ENCODE measurements at regions not wholly inside any gene's neighbourhood (a gene's known extent, or its start where the extent isn't known, plus 50 kb on each side); places are given as distances from the start of the nearest gene placed in this dataset.

DNA sequence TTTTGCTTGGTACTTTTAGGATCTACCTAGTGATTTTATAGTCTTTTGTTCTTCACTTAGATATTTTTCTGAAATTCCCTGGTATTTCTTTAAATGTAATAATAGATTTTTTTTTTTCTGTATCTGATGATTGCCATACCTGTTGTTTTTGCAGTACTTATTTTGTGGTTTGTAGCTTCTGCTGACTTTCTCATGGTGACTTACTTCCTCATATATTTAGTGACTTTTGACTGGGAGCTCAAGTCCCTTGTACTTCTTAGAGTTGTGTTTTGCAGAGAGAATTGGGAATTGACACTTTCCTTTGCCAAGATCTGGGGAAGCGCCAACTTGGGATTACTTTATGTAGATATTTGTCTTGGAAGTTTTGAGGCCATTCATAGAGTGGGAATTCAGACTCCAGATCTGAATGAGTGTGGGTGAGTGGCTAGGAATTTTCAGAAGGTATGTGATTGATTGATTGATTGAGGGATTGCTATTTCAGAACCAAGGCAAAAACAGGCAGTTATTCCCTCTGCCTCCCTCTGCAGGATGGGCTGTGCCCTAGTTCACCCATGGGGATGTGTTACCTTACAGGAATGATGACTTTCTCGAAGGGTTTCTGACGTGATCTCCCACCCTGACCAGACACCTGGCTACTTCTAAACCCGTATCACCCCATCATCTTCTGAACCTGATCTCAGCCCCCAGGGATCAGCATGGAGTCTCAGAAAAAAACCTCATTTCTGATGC, 219.5 kb downstream of the URB2 start:
- TF ChIP-seq EZH2 (IDR thresholded peaks at IDR 0.05; ENCODE audit: borderline replicate concordance, insufficient read depth, low read depth, low read length, poor library complexity, severe bottlenecking) = no peak
- TF ChIP-seq, protein P1, sequence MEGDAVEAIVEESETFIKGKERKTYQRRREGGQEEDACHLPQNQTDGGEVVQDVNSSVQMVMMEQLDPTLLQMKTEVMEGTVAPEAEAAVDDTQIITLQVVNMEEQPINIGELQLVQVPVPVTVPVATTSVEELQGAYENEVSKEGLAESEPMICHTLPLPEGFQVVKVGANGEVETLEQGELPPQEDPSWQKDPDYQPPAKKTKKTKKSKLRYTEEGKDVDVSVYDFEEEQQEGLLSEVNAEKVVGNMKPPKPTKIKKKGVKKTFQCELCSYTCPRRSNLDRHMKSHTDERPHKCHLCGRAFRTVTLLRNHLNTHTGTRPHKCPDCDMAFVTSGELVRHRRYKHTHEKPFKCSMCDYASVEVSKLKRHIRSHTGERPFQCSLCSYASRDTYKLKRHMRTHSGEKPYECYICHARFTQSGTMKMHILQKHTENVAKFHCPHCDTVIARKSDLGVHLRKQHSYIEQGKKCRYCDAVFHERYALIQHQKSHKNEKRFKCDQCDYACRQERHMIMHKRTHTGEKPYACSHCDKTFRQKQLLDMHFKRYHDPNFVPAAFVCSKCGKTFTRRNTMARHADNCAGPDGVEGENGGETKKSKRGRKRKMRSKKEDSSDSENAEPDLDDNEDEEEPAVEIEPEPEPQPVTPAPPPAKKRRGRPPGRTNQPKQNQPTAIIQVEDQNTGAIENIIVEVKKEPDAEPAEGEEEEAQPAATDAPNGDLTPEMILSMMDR (IDR thresholded peaks at IDR 0.05) = no peak
- no peak overlapping the region for H3K27ac ChIP-seq (ENCODE audit: low read length in 2 of 2)
- H2AFZ ChIP-seq (ENCODE audit: insufficient read depth, low read depth, low read length, poor library complexity, severe bottlenecking) = no peak overlapping the region
- no peaks in the 10 kb centered on the region for H3K9me3 ChIP-seq (ENCODE audit: control extremely low read depth in 1 of 3, control insufficient read depth in 2 of 3, insufficient read depth in 1 of 3, low read length in 2 of 3)
- H3K9ac ChIP-seq (ENCODE audit: low read length) = no peak overlapping the region
- CTCF ChIA-PET = interaction anchor here (1.2 to 2.2 kb wide), 2 partner anchors 9 to 14 kb away, joined by 3 to 5 read pairs; no protein-coding TSS in a partner anchor
- H3K79me2 ChIP-seq (ENCODE audit: control insufficient read depth, insufficient read depth, low read length) = no peaks in the 10 kb centered on the region
- H3K4me3 Mint-ChIP-seq = no peak overlapping the region
- H3K4me2 ChIP-seq (replicated peaks; ENCODE audit: low read depth, low read length, poor library complexity, severe bottlenecking) = peak overlapping the region; percentile 26
- 93% methylated on average over 4 of the region's 4 CpGs for WGBS (ENCODE audit: insufficient coverage)
- no peaks in the 10 kb centered on the region for H3K27me3 Mint-ChIP-seq
- peaks cover 37% of the 10 kb centered on the region for H3K4me1 Mint-ChIP-seq
- H3K4me1 ChIP-seq (ENCODE audit: control insufficient read depth in 2 of 2, insufficient read depth in 2 of 2, low read length in 2 of 2) = peaks cover 26 to 36% of the 10 kb centered on the region in 2 donors
- POLR2A ChIA-PET = interaction anchor here (0.7 kb wide), 1 partner anchor 50 kb away, joined by 3 read pairs; no protein-coding TSS in a partner anchor
- no peak for DNase-seq
- no peak for ATAC-seq (ENCODE audit: low read depth)
- no peaks in the 10 kb centered on the region for H3K36me3 ChIP-seq (replicated peaks in 1 of 2; ENCODE audit: control extremely low read depth in 1 of 2, control insufficient read depth in 1 of 2, extremely low read depth in 1 of 2, insufficient read depth in 2 of 2, low read length in 1 of 2)
- no peak overlapping the region for H3K4me3 ChIP-seq (ENCODE audit: control extremely low read depth in 1 of 5, extremely low read depth in 1 of 5, insufficient read depth in 1 of 5, low read depth in 2 of 5, low read length in 4 of 5)
- H3K9me3 Mint-ChIP-seq (ENCODE audit: insufficient read depth) = no peaks in the 10 kb centered on the region
- H3K27ac Mint-ChIP-seq = no peak overlapping the region
- intact Hi-C loops (cut with micrococcal nuclease) = no loop called here
- H3K27me3 ChIP-seq (replicated peaks in 1 of 4; ENCODE audit: control extremely low read depth in 1 of 4, control insufficient read depth in 3 of 4, insufficient read depth in 4 of 4, low read length in 3 of 4) = no peaks in the 10 kb centered on the region
- H4K20me1 ChIP-seq (ENCODE audit: control insufficient read depth, insufficient read depth, low read length, poor library complexity, severe bottlenecking) = no peaks in the 10 kb centered on the region

GRCh38 chr1:229846351-229846750, 220.3 kb downstream of the URB2 start:
- no peaks in the 10 kb centered on the region for H4K20me1 ChIP-seq (ENCODE audit: control insufficient read depth, insufficient read depth, low read length, poor library complexity, severe bottlenecking)
- H3K27me3 ChIP-seq (replicated peaks in 1 of 4; ENCODE audit: control extremely low read depth in 1 of 4, control insufficient read depth in 3 of 4, insufficient read depth in 4 of 4, low read length in 3 of 4) = no peaks in the 10 kb centered on the region
- peaks cover 33% of the 10 kb centered on the region for H3K4me1 Mint-ChIP-seq
- no peaks in the 10 kb centered on the region for H3K79me2 ChIP-seq (ENCODE audit: control insufficient read depth, insufficient read depth, low read length)
- intact Hi-C loops (cut with micrococcal nuclease) = no loop called here
- no peak overlapping the region for H3K4me3 ChIP-seq (ENCODE audit: control extremely low read depth in 1 of 5, extremely low read depth in 1 of 5, insufficient read depth in 1 of 5, low read depth in 2 of 5, low read length in 4 of 5)
- no peaks in the 10 kb centered on the region for H3K9me3 ChIP-seq (ENCODE audit: control extremely low read depth in 1 of 3, control insufficient read depth in 2 of 3, insufficient read depth in 1 of 3, low read length in 2 of 3)
- no peak for DNase-seq
- H3K4me2 ChIP-seq (replicated peaks; ENCODE audit: low read depth, low read length, poor library complexity, severe bottlenecking) = no peak overlapping the region
- ChIA-PET CTCF (interaction anchor here (1.2 to 2.2 kb wide), 2 partner anchors 10 to 13 kb away, joined by 3 to 5 read pairs; no protein-coding TSS in a partner anchor), POLR2A (no interaction called here)
- TF ChIP-seq, protein P1 (IDR thresholded peaks at IDR 0.05) = no peak
- no peak for TF ChIP-seq EZH2 (IDR thresholded peaks at IDR 0.05; ENCODE audit: borderline replicate concordance, insufficient read depth, low read depth, low read length, poor library complexity, severe bottlenecking)
- no peak overlapping the region for H3K27ac Mint-ChIP-seq
- H2AFZ ChIP-seq (ENCODE audit: insufficient read depth, low read depth, low read length, poor library complexity, severe bottlenecking) = no peak overlapping the region
- no peak for ATAC-seq (ENCODE audit: low read depth)
- H3K4me1 ChIP-seq (ENCODE audit: control insufficient read depth in 2 of 2, insufficient read depth in 2 of 2, low read length in 2 of 2) = peaks cover 18 to 34% of the 10 kb centered on the region in 2 donors
- H3K9ac ChIP-seq (ENCODE audit: low read length) = no peak overlapping the region
- no peak overlapping the region for H3K27ac ChIP-seq (ENCODE audit: low read length in 2 of 2)
- 86% methylated on average over 1 of the region's 5 CpGs for WGBS (ENCODE audit: insufficient coverage)
- H3K4me3 Mint-ChIP-seq = no peak overlapping the region
- no peaks in the 10 kb centered on the region for H3K36me3 ChIP-seq (replicated peaks in 1 of 2; ENCODE audit: control extremely low read depth in 1 of 2, control insufficient read depth in 1 of 2, extremely low read depth in 1 of 2, insufficient read depth in 2 of 2, low read length in 1 of 2)
- H3K9me3 Mint-ChIP-seq (ENCODE audit: insufficient read depth) = no peaks in the 10 kb centered on the region
- H3K27me3 Mint-ChIP-seq = no peaks in the 10 kb centered on the region

Measured in B cell (primary cell).